ENCODE measurements at regions not wholly inside any gene's neighbourhood (a gene's known extent, or its start where the extent isn't known, plus 50 kb on each side); places are given as distances from the start of the nearest gene placed in this dataset.

DNA sequence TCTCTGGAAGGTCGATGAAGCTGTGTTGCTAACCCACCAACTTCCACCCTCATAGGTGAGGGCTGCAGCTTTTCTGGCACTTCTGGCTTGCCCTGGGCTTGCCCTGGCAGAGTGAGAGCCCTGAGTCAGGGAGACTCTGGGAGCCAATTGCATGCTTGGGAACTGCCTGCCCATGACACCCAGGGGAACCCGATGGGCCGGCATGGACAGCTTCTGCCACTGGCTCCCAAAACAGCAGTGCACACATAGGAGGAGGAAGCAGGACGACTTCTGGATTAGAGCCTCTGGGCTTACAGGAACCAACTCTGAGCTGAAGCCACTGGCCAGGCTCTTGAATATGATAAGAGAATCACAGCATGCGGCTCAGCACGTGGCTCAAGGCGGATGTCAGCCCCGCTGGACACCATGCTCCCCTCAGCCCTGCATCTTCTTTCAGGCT lies 135.2 kb upstream of the UNC5B start:
- TF ChIP-seq, protein P1, sequence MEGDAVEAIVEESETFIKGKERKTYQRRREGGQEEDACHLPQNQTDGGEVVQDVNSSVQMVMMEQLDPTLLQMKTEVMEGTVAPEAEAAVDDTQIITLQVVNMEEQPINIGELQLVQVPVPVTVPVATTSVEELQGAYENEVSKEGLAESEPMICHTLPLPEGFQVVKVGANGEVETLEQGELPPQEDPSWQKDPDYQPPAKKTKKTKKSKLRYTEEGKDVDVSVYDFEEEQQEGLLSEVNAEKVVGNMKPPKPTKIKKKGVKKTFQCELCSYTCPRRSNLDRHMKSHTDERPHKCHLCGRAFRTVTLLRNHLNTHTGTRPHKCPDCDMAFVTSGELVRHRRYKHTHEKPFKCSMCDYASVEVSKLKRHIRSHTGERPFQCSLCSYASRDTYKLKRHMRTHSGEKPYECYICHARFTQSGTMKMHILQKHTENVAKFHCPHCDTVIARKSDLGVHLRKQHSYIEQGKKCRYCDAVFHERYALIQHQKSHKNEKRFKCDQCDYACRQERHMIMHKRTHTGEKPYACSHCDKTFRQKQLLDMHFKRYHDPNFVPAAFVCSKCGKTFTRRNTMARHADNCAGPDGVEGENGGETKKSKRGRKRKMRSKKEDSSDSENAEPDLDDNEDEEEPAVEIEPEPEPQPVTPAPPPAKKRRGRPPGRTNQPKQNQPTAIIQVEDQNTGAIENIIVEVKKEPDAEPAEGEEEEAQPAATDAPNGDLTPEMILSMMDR (IDR thresholded peaks at IDR 0.05), result no peak
- TF ChIP-seq POLR2A (IDR thresholded peaks at IDR 0.05), result no peak

Measured in right lobe of liver (tissue), 4 donors.